AG08396 (cell line): ENCODE measurements at regions not wholly inside any gene's neighbourhood (a gene's known extent, or its start where the extent isn't known, plus 50 kb on each side); places are given as distances from the start of the nearest gene placed in this dataset.
A peak's percentile ranks its signal among the peaks of the same experiment; 100 is the strongest.
"Not testable (repeated sequence)": the region's sequence is repeated elsewhere in the genome, so short reads cannot be mapped to it uniquely, and the experiment has no call there.

Experiments used
- DNase-seq: peaks from one replicate; pipeline ENCODE4 v3.0.0; 2012; ENCODE audit warnings: low spot score, mixed read lengths

- DNase-seq = no peak
Observed at GRCh38 chr3:144754076-144754783, 782.6 kb downstream of the DIPK2A start.

- DNase-seq = no peak
Observed at GRCh38 chr3:144756704-144757440, 785.2 kb downstream of the DIPK2A start.

GRCh38 chr3:144760831-144761230 lies 789.2 kb downstream of the DIPK2A start:
- DNase-seq = no peak

- no peak for DNase-seq
Observed at GRCh38 chr3:144762091-144762490, 790.5 kb downstream of the DIPK2A start.

- no peak for DNase-seq
Observed at GRCh38 chr3:144763878-144764454, 792.3 kb downstream of the DIPK2A start.

GRCh38 chr3:144770281-144770680 lies 798.7 kb downstream of the DIPK2A start:
- no peak for DNase-seq

- no peak for DNase-seq
Observed at GRCh38 chr3:144770915-144771351, 799.3 kb downstream of the DIPK2A start.

- no peak for DNase-seq
Observed at GRCh38 chr3:144771381-144771870, 799.8 kb downstream of the DIPK2A start.

GRCh38 chr3:144772372-144772771 lies 800.7 kb downstream of the DIPK2A start:
- DNase-seq = no peak

- DNase-seq = no peak
Observed at GRCh38 chr3:144773350-144773749, 801.7 kb downstream of the DIPK2A start.

- DNase-seq = no peak
Observed at GRCh38 chr3:144774897-144775296, 803.3 kb downstream of the DIPK2A start.

- no peak for DNase-seq
Observed at GRCh38 chr3:144775551-144775950, 803.9 kb downstream of the DIPK2A start.

GRCh38 chr3:144777906-144778305 lies 806.3 kb downstream of the DIPK2A start:
- no peak for DNase-seq

GRCh38 chr3:144791034-144791433 lies 819.4 kb downstream of the DIPK2A start:
- no peak for DNase-seq

- DNase-seq = no peak
Observed at GRCh38 chr3:144801890-144802289, 830.3 kb downstream of the DIPK2A start.

- no peak for DNase-seq
Observed at GRCh38 chr3:144809380-144809779, 837.8 kb downstream of the DIPK2A start.

GRCh38 chr3:144810160-144810559 lies 838.5 kb downstream of the DIPK2A start:
- no peak for DNase-seq

GRCh38 chr3:144815655-144816054 lies 844.0 kb downstream of the DIPK2A start:
- no peak for DNase-seq

- no peak for DNase-seq
Observed at GRCh38 chr3:144816323-144816722, 844.7 kb downstream of the DIPK2A start.

- DNase-seq = no peak
Observed at GRCh38 chr3:144818973-144819372, 847.4 kb downstream of the DIPK2A start.

GRCh38 chr3:144820232-144820631 lies 848.6 kb downstream of the DIPK2A start:
- not testable (repeated sequence) for DNase-seq

- no peak for DNase-seq
Observed at GRCh38 chr3:144820726-144821125, 849.1 kb downstream of the DIPK2A start.

GRCh38 chr3:144821583-144821982 lies 850.0 kb downstream of the DIPK2A start:
- peak; percentile 10 for DNase-seq
